SIG-M5 (cell line): ENCODE measurements at regions not wholly inside any gene's neighbourhood (a gene's known extent, or its start where the extent isn't known, plus 50 kb on each side); places are given as distances from the start of the nearest gene placed in this dataset.

Experiments
- DNase-seq: peaks from one replicate; lab custom pipeline; 2025; lab: John Stamatoyannopoulos, UW

DNA sequence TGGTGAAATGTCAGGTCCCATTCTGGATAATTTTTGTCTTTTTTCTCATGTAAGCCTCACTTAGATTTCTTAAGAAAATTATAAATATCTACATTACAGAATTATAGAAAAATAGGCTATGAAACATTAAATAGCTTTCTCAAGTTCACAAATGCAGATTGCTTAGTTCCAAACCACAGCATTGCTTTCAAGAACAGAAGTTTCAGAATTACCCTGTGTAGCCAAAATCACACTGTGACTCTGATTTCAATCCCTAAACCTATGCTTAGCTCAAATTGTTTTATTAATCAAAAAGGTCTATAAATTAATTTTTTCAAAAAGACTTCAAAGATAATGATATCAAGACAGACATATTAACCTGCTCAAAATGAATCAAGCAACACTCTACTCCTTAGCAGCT, 881.2 kb upstream of the PCDH20 start:
- no peak for DNase-seq

DNA sequence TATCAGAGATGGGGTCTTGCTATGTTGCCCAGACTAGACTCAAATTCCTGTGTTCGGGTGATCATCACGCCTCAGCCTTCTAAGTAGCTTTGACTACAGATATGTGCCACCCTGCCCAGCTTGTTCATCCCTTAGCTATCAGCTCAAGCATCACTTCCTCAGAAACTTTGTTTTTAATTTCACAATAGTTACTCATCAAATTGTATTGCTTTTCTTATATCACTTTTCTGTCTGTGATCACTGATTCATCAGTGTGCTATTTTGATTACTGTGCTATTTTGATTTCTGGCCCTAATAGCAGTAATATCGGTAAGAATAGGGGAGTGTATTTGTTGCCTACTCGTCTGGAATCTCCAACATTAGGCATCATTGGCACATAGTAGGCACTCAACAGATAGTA, 878.6 kb upstream of the PCDH20 start:
- no peak for DNase-seq

DNA sequence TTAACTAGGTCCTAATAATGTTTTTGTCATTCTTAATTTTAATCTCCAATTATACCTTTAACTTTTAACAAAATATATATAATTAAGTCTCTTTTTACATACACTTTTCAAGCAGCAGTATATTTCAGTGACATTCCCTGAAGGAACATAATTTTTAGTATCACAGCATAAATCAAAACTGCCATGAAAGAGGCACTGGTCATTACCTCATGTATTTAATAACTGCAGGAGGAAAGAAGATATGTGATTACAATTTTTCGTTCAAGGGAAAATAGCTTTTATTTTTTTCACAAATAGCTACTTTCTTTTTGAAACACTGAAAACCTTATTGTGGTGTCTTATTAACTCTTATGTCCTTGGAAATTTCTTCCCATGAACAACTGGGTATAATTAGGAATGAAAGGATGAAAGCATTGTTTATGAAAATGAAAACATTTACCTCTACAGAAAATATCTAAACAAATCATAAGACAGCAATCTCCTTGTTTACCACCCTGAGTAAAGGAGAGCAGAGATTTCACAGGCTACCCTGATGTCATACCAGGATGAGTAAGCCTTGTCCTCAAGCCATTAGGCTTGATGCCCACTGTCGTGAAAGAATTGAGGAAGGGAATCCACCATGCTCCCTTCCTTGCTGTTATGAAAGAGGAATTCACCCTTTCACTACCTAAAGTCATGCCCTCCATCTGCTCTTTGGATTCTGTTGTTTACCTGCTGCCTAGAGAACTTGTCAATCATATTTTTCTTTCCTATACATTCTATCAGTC, 877.2 kb upstream of the PCDH20 start:
- no peak for DNase-seq

- DNase-seq: no peak
Observed at GRCh38 chr13:62290542-62290941, 874.9 kb upstream of the PCDH20 start.

GRCh38 chr13:62287764-62288163, 872.1 kb upstream of the PCDH20 start:
- DNase-seq: no peak

DNA sequence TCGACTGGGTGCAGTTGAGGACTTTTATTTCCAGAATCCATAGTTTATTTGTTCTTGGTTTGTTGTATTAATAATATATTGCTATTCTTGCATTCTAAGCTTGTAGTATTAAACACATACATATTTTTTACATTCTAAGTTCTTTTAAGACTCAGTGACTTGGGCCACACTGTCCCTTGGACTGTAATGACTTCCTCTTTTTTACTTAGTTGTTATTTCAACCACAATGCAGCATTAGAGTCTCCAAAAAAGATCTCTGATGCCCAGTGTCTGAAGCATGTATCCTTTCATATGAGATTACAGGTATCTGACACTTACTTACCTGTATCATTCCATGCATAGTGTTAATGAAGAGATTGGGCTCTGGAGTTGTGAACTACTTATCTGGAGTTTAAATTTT, 864.9 kb upstream of the PCDH20 start:
- DNase-seq: no peak

DNA sequence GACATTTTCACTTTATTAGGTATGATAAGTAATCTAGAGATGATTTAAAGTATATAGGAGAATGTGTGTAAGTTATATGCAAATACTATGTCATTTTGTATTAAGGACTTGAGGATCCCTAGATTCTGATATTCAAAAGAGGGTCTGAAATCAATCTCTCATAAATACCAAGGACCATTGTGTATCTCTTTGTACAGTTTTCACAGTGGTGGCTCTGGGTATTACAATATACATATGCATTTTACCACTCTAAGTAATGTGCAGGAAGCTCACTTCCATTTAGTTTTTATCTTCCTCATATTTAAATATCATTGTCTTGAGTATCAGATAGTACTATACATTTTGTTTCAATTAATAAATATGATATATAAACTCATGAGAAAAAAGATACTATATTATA, 862.6 kb upstream of the PCDH20 start:
- DNase-seq: no peak

GRCh38 chr13:62251734-62252133, 836.1 kb upstream of the PCDH20 start:
- DNase-seq: no peak

DNA sequence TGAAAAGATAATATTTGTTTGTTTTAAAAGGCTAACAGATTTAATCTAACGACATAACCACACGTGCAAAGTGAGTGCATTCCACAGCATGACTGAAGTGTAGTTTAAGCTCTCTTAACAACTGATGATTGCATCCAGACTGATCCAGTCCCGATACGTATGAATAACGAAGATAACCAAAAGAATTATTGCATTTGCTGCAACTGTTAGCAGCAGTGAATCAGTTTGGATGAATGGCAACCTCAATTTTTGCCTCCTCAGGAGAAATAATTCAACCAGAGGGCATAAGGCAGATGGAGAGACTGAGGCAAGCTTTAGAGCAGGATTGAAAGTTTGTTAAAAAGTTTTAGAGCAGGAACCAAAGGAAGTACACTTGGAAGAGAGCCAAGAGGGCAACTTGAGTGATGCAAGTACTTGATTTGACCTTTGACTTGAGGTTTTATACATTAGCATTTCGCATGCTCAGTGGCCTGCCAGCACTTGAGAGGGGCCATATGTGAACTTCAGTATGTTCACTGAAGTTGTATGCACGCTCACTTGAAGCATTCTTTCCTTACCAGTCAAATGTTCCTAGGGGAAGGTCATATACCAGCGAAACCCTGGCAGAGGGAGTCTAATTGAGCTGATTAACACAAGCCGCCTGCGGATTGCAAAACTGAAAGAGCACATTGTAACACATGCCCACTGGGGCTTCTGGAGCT, 835.0 kb upstream of the PCDH20 start:
- no peak for DNase-seq

- DNase-seq: no peak
Observed at GRCh38 chr13:62246581-62246980, 830.9 kb upstream of the PCDH20 start.

GRCh38 chr13:62243106-62243505, 827.5 kb upstream of the PCDH20 start:
- no peak for DNase-seq

DNA sequence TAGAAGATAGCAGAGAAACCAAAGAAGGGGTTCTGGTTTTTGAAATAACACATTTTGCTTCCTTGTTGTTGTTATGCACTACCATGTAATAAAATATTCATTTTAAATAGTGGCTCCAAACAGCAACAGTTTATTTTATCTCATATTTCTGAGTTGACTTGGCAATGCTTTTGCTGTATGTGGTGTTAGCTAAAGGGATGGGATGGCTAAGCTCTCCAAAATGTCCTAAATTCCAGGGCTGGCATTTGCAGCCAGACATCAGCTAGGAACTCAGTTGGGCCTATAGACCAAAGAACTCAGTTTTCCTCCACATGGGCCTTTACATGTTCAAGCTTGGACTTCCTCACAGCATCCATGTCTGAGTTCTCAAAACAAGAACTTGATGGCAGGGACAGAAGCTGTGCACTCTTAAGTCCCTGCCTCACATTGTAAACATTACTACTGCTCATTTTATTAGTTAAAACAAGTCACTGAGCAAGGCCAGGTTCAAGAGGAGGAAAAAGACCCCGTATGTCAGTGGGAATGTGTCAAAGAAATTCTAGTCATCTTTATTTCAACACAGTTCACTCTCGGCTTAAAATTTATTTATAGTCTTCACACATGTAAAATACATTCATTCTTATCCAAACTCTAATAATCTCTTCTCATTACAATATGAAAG, 819.3 kb upstream of the PCDH20 start:
- no peak for DNase-seq

DNA sequence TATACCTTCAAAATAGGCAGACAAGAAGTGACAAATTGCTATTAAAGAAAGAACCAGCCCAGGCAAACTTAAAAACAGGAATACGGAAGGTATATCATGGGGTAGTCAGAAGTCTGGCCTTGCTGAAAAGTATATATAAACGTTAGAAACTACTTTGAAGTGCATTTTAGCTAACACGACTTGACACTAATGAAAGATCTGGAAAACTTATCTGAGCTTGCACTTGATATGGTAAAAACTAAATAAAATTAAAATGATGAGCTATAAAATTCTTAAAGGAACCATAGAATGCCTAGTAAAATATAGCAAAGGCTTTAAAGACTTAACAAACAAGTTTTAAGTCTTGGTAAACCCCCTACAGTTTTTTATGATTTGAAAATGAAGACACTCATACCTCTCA, 795.3 kb upstream of the PCDH20 start:
- DNase-seq: no peak

- no peak for DNase-seq
Observed at GRCh38 chr13:62209529-62209928, 793.9 kb upstream of the PCDH20 start.

DNA sequence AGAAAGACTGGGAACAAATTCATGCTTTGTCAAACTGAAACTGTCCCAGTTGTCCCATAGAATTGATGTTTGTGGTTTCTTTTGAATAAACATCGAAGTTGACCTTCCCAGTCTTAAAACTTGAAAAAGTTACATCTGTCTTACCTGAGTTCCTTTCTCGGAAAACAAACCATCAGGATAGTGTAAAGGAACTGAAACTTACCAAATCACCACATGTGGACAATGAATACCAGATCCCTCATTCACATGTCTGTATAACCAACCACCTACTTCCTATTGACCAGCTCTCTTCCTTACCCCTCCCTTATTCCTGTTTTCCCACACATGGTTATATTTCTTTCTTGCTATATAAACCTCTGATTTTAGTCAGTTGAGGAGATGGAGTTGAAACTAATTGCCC, 791.7 kb upstream of the PCDH20 start:
- no peak for DNase-seq

GRCh38 chr13:62206165-62206564, 790.5 kb upstream of the PCDH20 start:
- no peak for DNase-seq

- DNase-seq: no peak
Observed at GRCh38 chr13:62205273-62205672, 789.6 kb upstream of the PCDH20 start.

GRCh38 chr13:62194371-62194770, 778.7 kb upstream of the PCDH20 start:
- DNase-seq: no peak

DNA sequence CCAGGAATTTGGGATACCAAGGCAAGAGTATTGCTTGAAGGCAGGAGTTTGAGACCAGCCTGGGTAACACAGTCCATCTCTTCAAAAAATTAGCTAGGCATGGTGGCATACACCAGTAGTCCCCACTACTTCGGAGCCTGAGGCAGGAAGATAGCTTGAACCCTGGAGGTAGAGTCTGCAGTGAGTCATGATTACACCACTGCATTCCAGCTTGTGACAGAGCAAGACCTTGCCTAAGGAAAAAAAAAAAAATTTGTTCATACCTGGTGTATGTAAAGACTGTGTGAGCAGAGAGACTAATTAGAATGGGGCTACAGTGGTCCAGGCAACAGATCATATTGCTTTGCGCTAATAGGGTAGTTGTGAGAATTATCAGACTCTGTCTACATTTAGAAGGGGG, 778.3 kb upstream of the PCDH20 start:
- DNase-seq: no peak

- DNase-seq: no peak
Observed at GRCh38 chr13:62185631-62186255, 770.1 kb upstream of the PCDH20 start.

- DNase-seq: no peak
Observed at GRCh38 chr13:62176051-62176450, 760.4 kb upstream of the PCDH20 start.

DNA sequence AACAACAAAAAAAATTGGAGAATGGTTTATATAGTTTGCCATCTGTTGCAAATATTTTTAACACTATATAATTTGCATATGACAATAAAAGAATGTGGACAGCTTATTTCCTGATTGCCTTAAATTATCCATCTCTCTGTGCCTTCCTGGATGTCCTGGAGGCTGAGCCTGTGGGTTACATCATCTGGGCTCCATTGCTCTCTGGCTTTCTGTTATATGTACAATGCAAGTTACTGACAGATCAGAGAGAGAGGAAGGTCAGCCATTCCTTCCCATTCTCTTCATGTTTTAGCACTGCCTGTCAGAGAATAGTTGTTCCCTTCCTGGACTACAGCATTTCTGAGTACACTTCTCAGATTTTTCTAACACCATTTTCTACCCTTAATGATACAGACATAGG, 758.3 kb upstream of the PCDH20 start:
- DNase-seq: no peak

GRCh38 chr13:62171697-62172096, 756.0 kb upstream of the PCDH20 start:
- DNase-seq: no peak
